Activated CD4-positive, alpha-beta memory T cell treated with anti-CD3 and anti-CD28 coated beads for 36 hours (primary cell): ENCODE measurements at regions not wholly inside any gene's neighbourhood (a gene's known extent, or its start where the extent isn't known, plus 50 kb on each side); places are given as distances from the start of the nearest gene placed in this dataset.
"Not testable (repeated sequence)": the region's sequence is repeated elsewhere in the genome, so short reads cannot be mapped to it uniquely, and the experiment has no call there.

ENCODE experiments used
- CTCF ChIA-PET: fragments of 350-600 bp; sonication (Branson Sonifier 250); formaldehyde crosslinking; loops from one replicate; lab custom pipeline; 2021; ENCODE audit warnings: antibody characterized with exemption, inconsistent platforms; lab: Charles Lee
- POLR2A ChIA-PET: fragments of 350-600 bp; sonication (Branson Sonifier 250); formaldehyde crosslinking; loops from one replicate; lab custom pipeline; 2021; ENCODE audit warnings: antibody characterized with exemption; lab: Charles Lee
- DNase-seq: peaks from one replicate; pipeline ENCODE4 v3.0.0-alpha.2; 2020
- H3K27ac Mint-ChIP-seq: one replicate; pipeline ENCODE4 v1.8.0; 2021; ENCODE audit warnings: mixed read lengths
- H3K27me3 Mint-ChIP-seq: one replicate; pipeline ENCODE4 v1.8.0; 2021; ENCODE audit warnings: mixed read lengths
- H3K36me3 Mint-ChIP-seq: one replicate; pipeline ENCODE4 v1.8.0; 2021; ENCODE audit warnings: mixed read lengths
- H3K4me1 Mint-ChIP-seq: one replicate; pipeline ENCODE4 v1.8.0; 2021; ENCODE audit warnings: low read depth, mixed read lengths
- H3K4me3 Mint-ChIP-seq: one replicate; pipeline ENCODE4 v1.8.0; 2021; ENCODE audit warnings: mild to moderate bottlenecking, mixed read lengths
- H3K9me3 Mint-ChIP-seq: one replicate; pipeline ENCODE4 v1.8.0; 2021; ENCODE audit warnings: mixed read lengths
- intact Hi-C: fragments of 100-400 bp; cut with micrococcal nuclease; formaldehyde crosslinking; loops from one replicate; pipeline ENCODE4 v1.15.1; 2023

DNA sequence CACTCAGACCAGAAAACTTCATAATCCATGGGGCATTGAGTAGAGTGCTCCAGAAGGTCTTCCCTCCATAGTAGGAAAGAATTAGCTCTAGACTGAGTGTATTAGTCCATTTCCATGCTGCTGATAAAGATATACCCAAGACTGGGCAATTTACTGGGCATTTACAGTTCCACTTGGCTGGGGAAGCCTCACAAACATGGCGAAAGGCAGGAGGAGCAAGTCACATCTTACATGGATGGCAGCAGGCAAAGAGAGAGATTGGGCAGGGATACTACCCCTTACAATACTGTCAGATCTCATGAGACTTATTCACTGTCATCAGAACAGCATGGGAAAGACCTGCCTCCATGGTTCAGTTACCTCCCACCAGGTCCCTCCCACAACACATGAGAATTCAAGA, 300.6 kb upstream of the TMEM132C start:
- peaks cover 21% of the 10 kb centered on the region for H3K9me3 Mint-ChIP-seq
- H3K4me3 Mint-ChIP-seq: no peak overlapping the region
- no peaks in the 10 kb centered on the region for H3K27me3 Mint-ChIP-seq
- CTCF ChIA-PET: no interaction called here
- intact Hi-C loops: no loop called here
- POLR2A ChIA-PET: no interaction called here
- H3K4me1 Mint-ChIP-seq: no peaks in the 10 kb centered on the region
- no peak overlapping the region for H3K27ac Mint-ChIP-seq
- H3K36me3 Mint-ChIP-seq: no peaks in the 10 kb centered on the region
- DNase-seq: no peak

DNA sequence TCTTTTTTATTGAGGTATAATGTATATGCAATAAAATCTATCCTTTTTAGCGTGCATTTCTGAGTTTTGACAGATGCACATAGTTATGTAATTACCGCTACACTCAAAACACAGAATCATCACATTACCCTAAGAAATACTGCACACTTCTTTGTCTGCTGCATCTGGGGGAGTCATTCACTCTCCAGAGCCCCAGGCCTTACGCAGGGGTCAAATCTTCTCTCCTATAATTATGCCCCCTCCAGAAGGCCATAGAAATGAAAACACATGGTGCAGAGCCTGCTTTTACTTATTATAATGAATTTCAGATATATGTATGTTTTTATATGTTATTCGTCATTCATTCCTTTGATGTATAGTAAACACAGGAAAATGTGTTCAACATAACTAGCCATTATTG, 296.5 kb upstream of the TMEM132C start:
- H3K4me3 Mint-ChIP-seq: no peak overlapping the region
- no peaks in the 10 kb centered on the region for H3K4me1 Mint-ChIP-seq
- H3K27me3 Mint-ChIP-seq: no peaks in the 10 kb centered on the region
- no peak overlapping the region for H3K27ac Mint-ChIP-seq
- POLR2A ChIA-PET: no interaction called here
- H3K36me3 Mint-ChIP-seq: no peaks in the 10 kb centered on the region
- DNase-seq: no peak
- CTCF ChIA-PET: no interaction called here
- H3K9me3 Mint-ChIP-seq: peaks cover 31% of the 10 kb centered on the region
- intact Hi-C loops: no loop called here

DNA sequence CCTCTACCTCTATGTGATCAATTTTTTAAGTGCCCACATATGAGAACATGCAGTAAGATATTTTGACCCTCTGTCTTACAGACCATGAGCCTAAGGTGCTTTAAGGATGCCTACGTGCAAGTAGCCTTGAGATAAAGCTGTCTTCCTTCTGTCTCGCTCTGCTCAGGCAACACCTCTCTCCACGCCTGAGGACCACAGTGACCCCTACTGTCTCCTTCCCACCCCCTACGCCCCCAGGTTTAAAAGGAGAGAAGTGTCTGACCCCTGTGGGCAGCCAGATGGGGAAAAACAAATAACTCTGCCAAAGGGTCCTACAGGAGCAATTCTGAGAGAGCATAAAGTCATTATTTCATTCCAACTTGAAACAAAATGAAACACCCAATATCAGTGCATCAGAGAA, 286.4 kb upstream of the TMEM132C start:
- DNase-seq: no peak
- H3K36me3 Mint-ChIP-seq: no peaks in the 10 kb centered on the region
- H3K27me3 Mint-ChIP-seq: no peaks in the 10 kb centered on the region
- CTCF ChIA-PET: no interaction called here
- H3K9me3 Mint-ChIP-seq: peaks cover 38% of the 10 kb centered on the region
- H3K27ac Mint-ChIP-seq: no peak overlapping the region
- H3K4me1 Mint-ChIP-seq: no peaks in the 10 kb centered on the region
- POLR2A ChIA-PET: no interaction called here
- H3K4me3 Mint-ChIP-seq: no peak overlapping the region
- intact Hi-C loops: no loop called here

DNA sequence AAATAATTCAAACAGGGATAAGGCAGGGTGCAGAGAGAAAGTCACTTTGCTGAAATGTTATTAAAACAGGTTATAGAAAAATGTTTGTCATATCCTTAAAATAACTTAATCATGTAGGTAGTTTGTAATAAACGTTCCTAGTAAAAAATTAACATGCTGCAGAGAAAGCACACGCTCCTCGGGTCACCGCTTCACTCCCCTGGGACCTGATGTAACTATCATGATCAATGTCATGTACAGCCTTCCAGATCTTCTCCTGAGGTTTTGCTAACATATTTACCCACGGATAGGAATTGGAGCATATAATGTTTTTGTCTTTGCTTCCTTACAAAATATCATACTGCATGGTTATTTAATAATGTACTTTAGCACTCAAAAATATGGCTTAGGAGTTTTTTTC, 285.1 kb upstream of the TMEM132C start:
- Mint-ChIP-seq H3K4me3 (no peak overlapping the region), H3K9me3 (peaks cover 29% of the 10 kb centered on the region), H3K36me3 (no peaks in the 10 kb centered on the region), H3K4me1 (no peaks in the 10 kb centered on the region), H3K27ac (no peak overlapping the region), H3K27me3 (no peaks in the 10 kb centered on the region)
- intact Hi-C loops: no loop called here
- ChIA-PET POLR2A (no interaction called here), CTCF (no interaction called here)
- no peak for DNase-seq

DNA sequence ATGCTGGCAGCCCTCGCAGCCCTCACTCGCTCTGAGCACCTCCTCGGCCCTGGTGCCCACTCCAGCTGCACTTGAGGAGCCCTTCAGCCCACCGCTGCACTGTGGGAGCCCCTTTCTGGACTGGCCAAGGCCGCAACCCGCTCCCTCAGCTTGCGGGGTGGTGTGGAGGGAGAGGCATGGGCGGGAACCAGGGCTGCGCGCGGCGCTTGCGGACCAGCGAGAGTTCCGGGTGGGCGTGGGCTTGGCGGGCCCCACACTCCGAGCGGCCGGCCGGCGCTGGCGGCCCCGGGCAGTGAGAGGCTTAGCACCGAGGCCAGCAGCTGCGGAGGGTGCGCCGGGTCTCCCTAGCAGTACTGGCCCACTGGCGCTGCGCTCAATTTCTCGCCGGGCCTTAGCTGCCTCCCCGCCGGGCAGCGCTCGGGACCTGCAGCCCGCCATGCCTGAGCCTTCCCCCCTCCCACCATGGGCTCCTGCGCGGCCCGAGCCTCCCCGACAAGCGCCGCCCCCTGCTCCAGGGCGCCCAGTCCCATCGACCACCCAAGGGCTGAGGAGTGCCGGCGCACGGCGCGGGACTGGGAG, 283.7 kb upstream of the TMEM132C start:
- H3K4me1 Mint-ChIP-seq, H3K36me3 Mint-ChIP-seq, POLR2A ChIA-PET, H3K4me3 Mint-ChIP-seq, intact Hi-C loops, DNase-seq, CTCF ChIA-PET, H3K27me3 Mint-ChIP-seq, H3K27ac Mint-ChIP-seq: not testable (repeated sequence)
- H3K9me3 Mint-ChIP-seq: peaks cover 21% of the 10 kb centered on the region

DNA sequence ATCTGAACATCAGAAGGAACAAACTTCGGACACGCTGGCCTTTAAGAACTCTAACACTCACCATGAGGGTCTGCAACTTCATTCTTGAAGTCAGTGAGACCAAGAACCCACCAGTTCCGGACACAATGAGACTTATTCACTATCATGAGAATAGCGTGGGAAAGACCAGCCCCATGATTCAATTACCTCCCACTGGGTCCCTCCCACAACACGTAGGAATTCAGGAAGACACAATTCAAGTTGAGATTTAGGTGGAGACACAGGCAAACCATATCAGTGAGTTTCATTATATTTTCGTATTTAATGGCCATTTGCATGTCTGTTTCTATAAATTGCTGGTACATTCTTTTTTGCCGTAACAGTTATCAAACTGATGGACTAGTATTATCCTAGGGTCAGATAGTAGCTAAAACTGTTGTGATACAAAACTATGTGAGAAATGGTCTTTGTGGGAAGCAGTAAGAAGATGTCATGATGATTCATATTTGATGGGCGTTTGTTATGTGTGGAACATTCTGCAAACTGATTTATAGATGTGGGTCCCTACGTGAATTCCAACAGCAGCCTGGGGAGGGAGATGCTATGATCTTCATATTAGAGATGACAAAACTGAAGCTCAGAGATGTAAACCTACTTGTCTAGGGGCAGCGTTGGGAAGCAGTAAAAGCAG, 282.4 kb upstream of the TMEM132C start:
- H3K36me3 Mint-ChIP-seq: no peaks in the 10 kb centered on the region
- no peaks in the 10 kb centered on the region for H3K4me1 Mint-ChIP-seq
- no peaks in the 10 kb centered on the region for H3K27me3 Mint-ChIP-seq
- peaks cover 18% of the 10 kb centered on the region for H3K9me3 Mint-ChIP-seq
- no peak for DNase-seq
- H3K27ac Mint-ChIP-seq: no peak overlapping the region
- no peak overlapping the region for H3K4me3 Mint-ChIP-seq
- POLR2A ChIA-PET: no interaction called here
- intact Hi-C loops: no loop called here
- CTCF ChIA-PET: no interaction called here

DNA sequence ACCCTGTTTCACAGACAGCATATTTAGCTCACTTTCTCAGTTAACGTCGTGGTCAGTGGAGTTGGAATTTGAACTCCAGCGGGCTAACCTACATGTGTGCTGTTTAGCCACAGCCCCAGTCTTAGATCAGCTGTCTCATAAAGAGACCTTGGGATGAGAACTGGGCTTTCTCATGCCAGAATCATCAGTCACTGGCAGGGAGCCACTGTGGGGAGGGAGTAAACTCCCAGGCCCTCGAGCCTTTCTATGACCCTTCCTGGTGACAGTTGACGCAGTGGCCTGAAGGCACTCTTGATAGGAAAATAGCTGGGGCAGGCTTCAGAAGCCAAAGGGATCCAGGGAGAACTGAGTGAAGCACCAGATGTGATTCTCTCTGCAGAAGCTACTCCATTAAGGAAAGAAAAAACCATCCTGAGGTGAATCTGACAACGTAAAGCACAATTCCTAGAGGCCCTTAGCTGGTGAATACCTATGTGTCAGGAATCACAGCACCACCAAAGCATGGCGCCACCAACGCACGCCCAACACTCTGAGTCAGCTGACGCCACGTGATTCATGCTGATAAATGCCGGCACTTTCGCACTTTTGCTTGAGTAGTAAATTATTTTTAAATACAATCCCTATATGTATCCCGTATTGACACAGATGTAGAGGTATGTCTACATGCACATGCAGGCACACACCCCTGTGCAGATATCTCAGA, 279.6 kb upstream of the TMEM132C start:
- no peak for DNase-seq
- peaks cover 12% of the 10 kb centered on the region for H3K9me3 Mint-ChIP-seq
- ChIA-PET POLR2A (no interaction called here), CTCF (no interaction called here)
- no peak overlapping the region for H3K4me3 Mint-ChIP-seq
- no peaks in the 10 kb centered on the region for H3K36me3 Mint-ChIP-seq
- H3K27ac Mint-ChIP-seq: no peak overlapping the region
- intact Hi-C loops: no loop called here
- no peaks in the 10 kb centered on the region for H3K27me3 Mint-ChIP-seq
- no peaks in the 10 kb centered on the region for H3K4me1 Mint-ChIP-seq

DNA sequence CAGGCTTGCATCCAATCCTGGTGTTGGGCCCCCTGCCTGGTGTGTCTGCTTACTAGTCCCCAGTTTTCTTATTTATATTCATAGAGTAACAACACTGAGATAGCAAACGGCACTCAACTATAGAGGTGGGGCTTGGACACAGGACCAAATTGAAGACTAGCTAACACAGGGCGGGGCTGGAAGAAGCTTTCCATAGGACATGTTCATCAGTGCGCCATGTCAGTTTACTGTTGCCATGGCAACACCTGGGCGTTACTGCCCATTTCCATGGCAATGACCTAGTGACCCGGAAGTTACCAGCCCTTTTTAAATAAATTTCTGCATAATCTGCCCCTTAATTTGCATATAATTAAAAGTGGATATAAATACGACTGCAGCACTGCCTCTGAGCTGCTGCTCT, 275.5 kb upstream of the TMEM132C start:
- ChIA-PET POLR2A (no interaction called here), CTCF (no interaction called here)
- Mint-ChIP-seq H3K4me3 (no peak overlapping the region), H3K36me3 (no peaks in the 10 kb centered on the region), H3K4me1 (no peaks in the 10 kb centered on the region), H3K9me3 (peaks cover 4% of the 10 kb centered on the region), H3K27ac (no peak overlapping the region), H3K27me3 (no peaks in the 10 kb centered on the region)
- no peak for DNase-seq
- intact Hi-C loops: no loop called here

DNA sequence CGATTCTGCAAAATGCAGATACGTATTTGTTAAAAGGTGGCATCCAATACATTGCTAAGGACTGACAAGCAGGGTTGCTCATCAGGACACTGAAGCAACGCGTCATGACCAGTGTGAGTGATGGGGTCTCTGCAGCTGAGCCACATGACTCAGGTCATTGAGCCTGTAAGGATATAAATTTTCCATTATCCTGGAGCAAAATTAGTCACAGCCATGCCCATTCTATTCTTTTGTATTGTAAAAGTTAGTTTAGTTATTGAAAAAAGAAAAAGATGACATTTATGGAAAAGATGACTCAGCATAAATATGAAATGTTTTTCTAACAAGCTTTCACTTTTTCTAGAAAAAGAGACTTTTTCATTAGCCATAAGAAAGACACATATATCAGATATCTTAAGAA, 268.0 kb upstream of the TMEM132C start:
- Mint-ChIP-seq H3K27ac (no peak overlapping the region), H3K9me3 (peaks cover 3% of the 10 kb centered on the region), H3K36me3 (no peaks in the 10 kb centered on the region), H3K4me1 (no peaks in the 10 kb centered on the region), H3K4me3 (no peak overlapping the region), H3K27me3 (no peaks in the 10 kb centered on the region)
- POLR2A ChIA-PET: no interaction called here
- intact Hi-C loops: no loop called here
- CTCF ChIA-PET: no interaction called here
- DNase-seq: no peak

DNA sequence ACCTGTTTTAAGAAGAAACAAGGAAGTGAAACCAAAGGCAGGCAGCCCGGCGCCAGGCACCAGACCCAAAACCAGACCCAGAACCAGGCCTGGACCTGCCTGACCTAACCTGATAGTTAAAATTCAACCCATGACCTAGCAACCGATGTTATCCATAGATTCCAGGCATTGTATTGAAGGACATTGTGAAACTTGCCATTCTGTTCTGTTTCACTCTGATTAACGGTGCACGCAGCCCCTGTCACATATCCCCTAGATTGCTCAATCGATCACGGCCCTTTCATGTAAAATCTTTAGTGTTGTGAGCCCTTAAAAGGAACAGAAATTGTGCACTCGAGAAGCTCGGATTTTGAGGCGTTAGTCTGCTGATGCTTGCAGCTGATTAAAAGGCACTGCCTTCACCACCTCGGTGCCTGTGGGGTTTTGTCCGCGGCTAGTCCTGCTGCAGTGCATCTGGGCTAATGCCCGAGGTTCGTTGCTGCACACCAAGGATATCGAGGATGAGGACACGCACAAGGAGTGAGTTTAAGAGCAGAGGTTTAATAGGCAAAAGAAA, 262.5 kb upstream of the TMEM132C start:
- H3K36me3 Mint-ChIP-seq: no peaks in the 10 kb centered on the region
- H3K27ac Mint-ChIP-seq: no peak overlapping the region
- no peak for DNase-seq
- ChIA-PET POLR2A (no interaction called here), CTCF (no interaction called here)
- no peaks in the 10 kb centered on the region for H3K27me3 Mint-ChIP-seq
- intact Hi-C loops: no loop called here
- peaks cover 2% of the 10 kb centered on the region for H3K9me3 Mint-ChIP-seq
- no peak overlapping the region for H3K4me3 Mint-ChIP-seq
- no peaks in the 10 kb centered on the region for H3K4me1 Mint-ChIP-seq

DNA sequence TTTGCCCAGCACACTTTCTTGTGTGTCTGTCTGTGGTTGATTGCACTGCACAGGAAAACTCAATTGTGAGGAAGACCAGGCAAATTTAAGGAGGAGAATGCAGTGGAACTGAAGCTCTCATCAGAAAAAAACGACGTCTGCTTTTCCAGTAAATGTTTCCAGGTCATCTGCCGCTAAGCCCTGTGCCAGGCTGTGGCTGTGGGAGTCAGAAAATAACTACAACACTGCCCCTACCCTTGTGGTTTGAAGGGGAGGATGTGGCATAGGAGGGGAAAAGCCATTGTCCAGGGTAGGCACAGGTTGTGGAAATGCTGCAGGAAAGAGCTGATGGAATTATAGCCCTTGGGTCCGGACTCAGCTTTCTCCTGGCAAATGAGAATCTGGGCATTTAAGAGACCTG, 259.7 kb upstream of the TMEM132C start:
- H3K4me3 Mint-ChIP-seq: no peak overlapping the region
- no peaks in the 10 kb centered on the region for H3K27me3 Mint-ChIP-seq
- H3K4me1 Mint-ChIP-seq: no peaks in the 10 kb centered on the region
- no peaks in the 10 kb centered on the region for H3K36me3 Mint-ChIP-seq
- no peaks in the 10 kb centered on the region for H3K9me3 Mint-ChIP-seq
- POLR2A ChIA-PET: no interaction called here
- no peak for DNase-seq
- CTCF ChIA-PET: no interaction called here
- H3K27ac Mint-ChIP-seq: no peak overlapping the region
- intact Hi-C loops: no loop called here

DNA sequence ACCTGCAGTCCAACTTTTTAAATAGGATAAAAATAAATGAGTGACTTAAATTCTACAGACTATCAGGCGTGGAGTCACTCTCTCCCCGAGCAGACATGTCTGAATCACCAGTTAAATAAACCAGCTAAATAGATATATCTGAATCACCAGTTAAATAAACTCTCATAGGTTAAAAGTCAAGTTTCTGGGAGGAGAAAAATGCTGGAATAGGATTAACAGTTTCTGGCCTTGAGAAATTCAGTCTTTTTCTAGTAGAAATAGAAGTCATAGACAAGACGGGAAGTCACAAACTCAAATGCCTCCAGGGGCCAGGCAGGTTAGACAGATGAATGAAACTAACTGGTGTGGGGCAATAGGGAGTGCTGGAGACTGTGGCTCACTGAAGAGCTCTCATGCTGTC, 258.6 kb upstream of the TMEM132C start:
- POLR2A ChIA-PET: no interaction called here

More for the DNA sequence above, 258.6 kb upstream of the TMEM132C start:
- H3K9me3 Mint-ChIP-seq: no peaks in the 10 kb centered on the region
- CTCF ChIA-PET: no interaction called here
- no peak overlapping the region for H3K4me3 Mint-ChIP-seq
- H3K4me1 Mint-ChIP-seq: no peaks in the 10 kb centered on the region
- no peak for DNase-seq
- intact Hi-C loops: no loop called here
- no peaks in the 10 kb centered on the region for H3K36me3 Mint-ChIP-seq
- H3K27me3 Mint-ChIP-seq: no peaks in the 10 kb centered on the region
- H3K27ac Mint-ChIP-seq: no peak overlapping the region
